ENCODE measurements at regions not wholly inside any gene's neighbourhood (a gene's known extent, or its start where the extent isn't known, plus 50 kb on each side); places are given as distances from the start of the nearest gene placed in this dataset.

- TF ChIP-seq CTCF (IDR thresholded peaks at IDR 0.05; ENCODE audit: low read depth, low read length) (no peak), EZH2phosphoT487 (IDR thresholded peaks at IDR 0.05; ENCODE audit: low read depth) (no peak)
These were observed 50.8 kb upstream of the AOAH start for GRCh38 chr7:36775061-36775620.

Data from OCI-LY3 (cell line).